Fibroblast of mammary gland (primary cell): ENCODE measurements at regions not wholly inside any gene's neighbourhood (a gene's known extent, or its start where the extent isn't known, plus 50 kb on each side); places are given as distances from the start of the nearest gene placed in this dataset.
A peak's percentile ranks its signal among the peaks of the same experiment; 100 is the strongest.

Experiments
- DNase-seq: peaks from one replicate; pipeline ENCODE4 v3.0.0-alpha.2; 2010; ENCODE audit warnings: low read depth
- H3K4me3 ChIP-seq: 2 replicates; pipeline ENCODE4 v1.5.1; 2011; ENCODE audit warnings: low read depth, mild to moderate bottlenecking, low read length, moderate library complexity; ENCODE audit not compliant: control insufficient read depth
- TF ChIP-seq, protein P1 (sequence below): conservative IDR thresholded peaks from 2 replicates; pipeline ENCODE4 v1.5.1; 2011; ENCODE audit warnings: low read depth, low read length, inconsistent platforms; ENCODE audit not compliant: control insufficient read depth, insufficient read depth

DNA sequence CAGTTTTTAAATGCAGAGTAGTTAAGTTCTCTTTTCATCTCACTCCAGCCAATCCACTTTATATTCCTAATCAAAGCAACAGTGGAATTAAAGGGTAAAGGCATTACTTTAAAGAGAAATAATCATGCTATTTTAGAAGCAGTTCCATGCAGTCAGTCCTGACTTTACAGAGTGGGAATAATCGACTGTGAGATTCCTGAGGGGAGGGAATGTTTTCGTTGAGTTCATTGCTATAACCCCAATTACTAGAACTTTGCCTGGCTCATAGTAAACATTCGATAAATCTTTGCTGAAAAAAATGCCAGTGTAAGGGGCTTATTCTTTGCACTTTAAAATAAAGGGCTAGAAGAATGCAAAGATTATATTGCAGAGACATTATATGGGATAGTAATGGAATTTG lies 127.2 kb upstream of the ASTN2 start:
- H3K4me3 ChIP-seq: no peak overlapping the region
- DNase-seq: no peak
- TF ChIP-seq, protein P1, sequence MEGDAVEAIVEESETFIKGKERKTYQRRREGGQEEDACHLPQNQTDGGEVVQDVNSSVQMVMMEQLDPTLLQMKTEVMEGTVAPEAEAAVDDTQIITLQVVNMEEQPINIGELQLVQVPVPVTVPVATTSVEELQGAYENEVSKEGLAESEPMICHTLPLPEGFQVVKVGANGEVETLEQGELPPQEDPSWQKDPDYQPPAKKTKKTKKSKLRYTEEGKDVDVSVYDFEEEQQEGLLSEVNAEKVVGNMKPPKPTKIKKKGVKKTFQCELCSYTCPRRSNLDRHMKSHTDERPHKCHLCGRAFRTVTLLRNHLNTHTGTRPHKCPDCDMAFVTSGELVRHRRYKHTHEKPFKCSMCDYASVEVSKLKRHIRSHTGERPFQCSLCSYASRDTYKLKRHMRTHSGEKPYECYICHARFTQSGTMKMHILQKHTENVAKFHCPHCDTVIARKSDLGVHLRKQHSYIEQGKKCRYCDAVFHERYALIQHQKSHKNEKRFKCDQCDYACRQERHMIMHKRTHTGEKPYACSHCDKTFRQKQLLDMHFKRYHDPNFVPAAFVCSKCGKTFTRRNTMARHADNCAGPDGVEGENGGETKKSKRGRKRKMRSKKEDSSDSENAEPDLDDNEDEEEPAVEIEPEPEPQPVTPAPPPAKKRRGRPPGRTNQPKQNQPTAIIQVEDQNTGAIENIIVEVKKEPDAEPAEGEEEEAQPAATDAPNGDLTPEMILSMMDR: no peak

DNA sequence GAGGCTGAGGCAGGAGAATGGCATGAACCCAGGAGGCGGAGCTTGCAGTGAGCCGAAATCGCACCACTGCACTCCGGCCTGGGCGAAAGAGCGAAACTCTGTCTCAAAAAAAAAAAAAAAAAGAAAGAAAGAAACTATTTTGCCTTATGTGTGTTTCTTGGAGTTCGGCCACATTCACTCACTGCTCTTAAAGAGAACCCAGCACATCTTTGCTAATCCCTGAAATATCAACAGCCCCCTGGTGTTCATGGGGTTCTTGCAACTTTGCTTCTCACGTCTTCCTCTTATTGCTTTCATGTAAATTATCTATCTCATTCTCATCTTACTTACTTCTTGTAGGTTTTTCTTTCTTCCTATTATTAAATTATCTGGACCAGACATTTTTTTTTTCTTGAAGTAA lies 126.3 kb upstream of the ASTN2 start:
- no peak overlapping the region for H3K4me3 ChIP-seq
- TF ChIP-seq, protein P1: no peak
- no peak for DNase-seq

DNA sequence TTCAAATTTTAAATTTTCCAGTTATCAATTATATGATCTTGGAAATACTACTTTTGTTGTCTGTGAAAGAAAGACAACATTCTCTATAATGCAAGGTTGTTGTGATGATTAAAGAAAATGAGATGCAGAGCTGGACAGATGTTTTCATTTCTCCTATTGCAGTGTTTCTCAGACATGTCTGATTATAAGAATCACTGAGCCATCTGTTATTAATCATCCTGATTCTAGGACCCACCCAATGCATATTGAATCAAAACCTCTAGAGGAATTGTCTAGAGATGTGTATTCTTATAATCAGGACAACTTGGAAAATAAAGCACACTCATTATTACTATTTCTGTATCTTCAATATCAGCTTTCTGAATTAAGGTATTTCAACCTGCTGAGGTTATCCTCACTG lies 121.1 kb upstream of the ASTN2 start:
- no peak for DNase-seq
- TF ChIP-seq, protein P1: no peak
- H3K4me3 ChIP-seq: no peak overlapping the region

DNA sequence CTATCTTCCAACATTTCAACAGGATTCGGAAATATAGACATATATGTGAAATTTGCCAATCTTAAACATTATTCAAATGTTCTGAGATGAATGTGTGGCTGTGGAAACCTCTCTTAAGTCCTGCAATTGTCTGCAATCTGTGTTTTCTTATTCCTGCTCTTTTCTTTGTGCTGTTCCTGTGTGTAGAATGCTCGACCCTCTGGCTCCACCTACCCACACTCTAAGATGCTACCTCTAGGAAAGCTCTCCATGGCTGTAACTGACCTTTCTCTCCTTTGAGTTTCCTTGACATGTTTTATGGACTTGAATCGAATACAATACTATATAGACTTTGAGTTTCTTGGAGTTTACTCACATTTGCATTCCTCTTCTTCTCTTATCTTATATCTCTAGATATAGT lies 120.6 kb upstream of the ASTN2 start:
- H3K4me3 ChIP-seq: no peak overlapping the region
- DNase-seq: no peak
- TF ChIP-seq, protein P1: no peak

DNA sequence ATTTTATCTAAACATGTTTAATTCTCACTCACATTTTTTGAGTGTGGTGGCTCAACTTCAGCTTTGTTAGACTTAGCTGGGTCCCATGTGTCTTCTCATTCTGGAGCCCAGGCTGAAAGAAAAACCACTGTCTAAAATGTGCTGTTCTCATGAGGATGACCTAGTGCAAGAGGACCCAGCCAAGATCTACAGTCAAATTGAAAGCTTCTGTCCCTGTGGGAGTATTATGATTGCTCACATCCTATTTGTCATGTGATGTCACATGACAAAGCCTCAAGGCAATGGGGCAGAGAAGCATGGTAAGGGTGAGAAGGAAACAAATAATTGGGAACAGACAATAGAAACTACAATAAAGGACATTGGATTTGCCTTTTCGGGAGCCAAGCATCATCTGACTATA lies 113.4 kb upstream of the ASTN2 start:
- TF ChIP-seq, protein P1: no peak
- no peak overlapping the region for H3K4me3 ChIP-seq
- DNase-seq: peak; percentile 2

DNA sequence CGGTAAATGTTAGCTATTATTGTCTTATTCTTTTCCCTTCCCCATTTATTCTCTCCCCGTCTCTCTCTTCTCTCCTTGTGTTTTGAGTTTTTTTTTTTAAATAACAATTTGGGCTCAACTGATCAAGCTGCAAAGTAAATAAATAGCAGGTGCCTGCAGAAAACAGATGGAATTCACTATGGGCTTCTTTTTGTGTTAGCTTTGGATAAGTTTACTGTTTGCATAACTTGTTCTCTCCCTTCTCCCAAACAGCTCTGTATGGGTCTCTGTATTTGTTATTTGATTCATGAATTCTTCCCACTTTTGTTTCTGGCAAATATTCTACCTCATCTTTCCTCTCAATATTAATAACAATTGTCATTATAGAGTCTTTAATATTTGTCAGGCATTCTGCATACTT lies 111.8 kb upstream of the ASTN2 start:
- no peak for DNase-seq
- no peak overlapping the region for H3K4me3 ChIP-seq
- TF ChIP-seq, protein P1: no peak

DNA sequence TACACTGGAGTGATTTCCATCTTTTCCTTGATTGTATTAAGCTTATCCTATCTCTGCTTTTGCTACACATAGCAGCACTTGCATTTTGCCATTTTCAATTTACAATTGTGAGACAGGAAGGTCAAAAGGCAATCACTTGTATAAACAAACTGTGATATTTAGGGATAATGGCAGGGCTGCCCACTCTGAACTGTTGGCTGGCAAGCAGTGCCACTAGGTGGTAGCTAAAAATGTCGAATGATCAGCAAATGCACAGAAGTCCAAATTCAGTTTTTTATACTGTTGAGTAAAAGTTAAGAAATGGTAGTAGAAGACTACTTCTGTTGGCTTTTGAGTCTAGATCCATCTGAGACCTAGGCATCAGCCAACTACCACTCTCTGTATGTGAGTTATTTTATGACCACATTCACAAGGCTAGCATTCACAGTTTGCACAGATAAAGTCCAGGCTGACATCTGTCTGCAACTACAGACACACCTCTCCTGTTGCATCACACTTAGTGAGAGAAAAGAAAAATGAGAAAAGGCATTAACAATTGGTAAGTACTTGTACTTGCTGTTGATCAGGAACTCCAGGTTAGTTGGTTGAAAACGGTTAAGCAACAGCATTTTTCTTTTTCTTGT lies 108.8 kb upstream of the ASTN2 start:
- TF ChIP-seq, protein P1: no peak
- DNase-seq: no peak
- H3K4me3 ChIP-seq: no peak overlapping the region
